ENCODE measurements at regions not wholly inside any gene's neighbourhood (a gene's known extent, or its start where the extent isn't known, plus 50 kb on each side); places are given as distances from the start of the nearest gene placed in this dataset.

DNA sequence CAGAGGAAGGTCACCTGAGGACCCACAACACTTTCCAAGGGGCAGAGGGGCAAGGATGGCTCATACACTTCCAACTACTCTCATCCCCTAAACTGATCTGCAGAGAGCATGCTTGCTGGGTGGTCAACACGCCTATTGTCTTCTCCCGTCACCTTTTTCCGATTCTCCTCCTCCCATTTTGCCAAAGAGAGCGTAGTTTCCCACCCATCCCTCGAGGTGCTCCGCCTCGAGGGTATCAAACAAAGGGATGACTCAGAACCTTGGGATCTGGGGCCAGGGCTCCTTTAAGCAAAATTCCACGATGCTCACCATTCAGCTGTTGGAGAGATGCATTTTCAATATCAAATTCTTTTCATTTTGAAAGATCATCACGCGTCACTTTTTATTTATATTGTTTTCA, 507.5 kb upstream of the SULF2 start:
- no peak for DNase-seq

DNA sequence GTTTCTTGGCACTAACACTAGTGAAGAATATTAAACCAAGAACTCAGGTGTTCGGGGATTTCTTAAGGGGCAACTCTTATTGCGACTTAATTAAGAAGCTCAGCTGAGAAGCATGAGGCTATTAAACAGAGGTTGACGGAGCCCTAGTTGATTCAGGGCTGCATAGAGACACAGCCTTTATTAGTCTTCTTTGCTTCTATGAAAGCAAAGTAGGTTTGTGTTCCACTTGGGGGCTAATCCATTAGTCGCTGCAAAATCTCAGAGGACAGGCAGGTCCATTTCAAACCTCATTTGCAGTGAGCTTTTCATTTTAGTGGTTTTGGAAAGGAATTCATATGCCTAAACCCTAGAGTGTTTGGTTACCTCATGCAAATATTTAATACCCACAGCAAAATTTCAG, 506.6 kb upstream of the SULF2 start:
- no peak for DNase-seq

- no peak for DNase-seq
Observed at GRCh38 chr20:48288930-48289507, 503.7 kb upstream of the SULF2 start.

- no peak for DNase-seq
Observed at GRCh38 chr20:48287552-48288170, 502.4 kb upstream of the SULF2 start.

- no peak for DNase-seq
Observed at GRCh38 chr20:48287021-48287494, 501.8 kb upstream of the SULF2 start.

DNA sequence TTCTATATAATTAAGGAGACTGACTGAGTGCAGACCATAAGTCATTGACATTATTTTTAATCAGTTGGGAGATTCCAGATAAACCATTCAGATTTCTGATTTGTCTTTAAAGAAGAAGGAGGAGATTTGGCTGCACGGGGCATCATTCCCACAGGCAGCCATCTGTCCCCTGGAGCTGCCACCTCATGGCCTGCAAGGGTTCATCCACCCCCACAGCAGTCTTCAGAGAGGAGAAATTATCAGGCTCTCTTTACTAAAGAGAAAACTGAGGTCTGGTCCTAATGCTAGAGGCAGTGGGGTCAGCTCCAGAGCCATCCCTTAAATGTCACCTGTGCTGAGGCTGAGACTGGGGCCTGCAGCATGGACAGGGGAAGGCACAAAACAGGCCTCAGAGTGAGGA, 501.3 kb upstream of the SULF2 start:
- no peak for DNase-seq

- DNase-seq, result no peak
Observed at GRCh38 chr20:48285656-48286055, 500.4 kb upstream of the SULF2 start.

GRCh38 chr20:48284837-48285236, 499.6 kb upstream of the SULF2 start:
- no peak for DNase-seq

GRCh38 chr20:48284315-48284714, 499.0 kb upstream of the SULF2 start:
- no peak for DNase-seq

- no peak for DNase-seq
Observed at GRCh38 chr20:48283470-48284110, 498.3 kb upstream of the SULF2 start.

DNA sequence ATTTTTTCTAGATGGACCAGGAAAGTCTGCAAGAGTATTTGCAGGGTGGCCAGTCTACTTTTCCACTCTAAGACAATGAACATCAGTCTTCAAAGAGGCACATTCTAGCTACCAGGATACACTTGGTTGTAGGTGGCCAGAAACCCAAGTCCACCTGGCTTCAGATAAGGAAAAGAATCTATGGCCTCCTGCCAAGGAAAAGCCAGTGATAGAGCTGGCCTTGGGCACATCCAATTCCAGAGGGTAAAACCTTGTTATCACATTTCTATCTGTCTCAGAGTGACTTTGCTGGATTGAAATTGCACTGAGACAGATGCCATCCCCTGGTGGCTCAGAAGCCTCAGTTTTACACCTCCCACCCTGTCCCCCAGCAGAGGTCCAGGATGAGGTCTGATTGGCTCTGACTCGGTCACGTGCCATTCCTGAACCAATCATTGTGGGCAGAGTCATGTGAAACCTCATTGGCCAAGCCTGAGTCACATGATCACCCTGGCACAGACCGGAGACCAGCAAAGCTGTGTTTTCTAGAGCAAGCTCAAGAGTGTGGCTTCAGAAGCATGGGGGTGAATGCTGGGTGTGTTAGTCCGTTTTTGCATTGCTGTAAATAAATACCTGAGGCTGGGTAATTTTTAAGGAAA, 497.4 kb upstream of the SULF2 start:
- no peak for DNase-seq

GRCh38 chr20:48281501-48281900, 496.2 kb upstream of the SULF2 start:
- DNase-seq, result no peak

GRCh38 chr20:48278961-48279481, 493.7 kb upstream of the SULF2 start:
- DNase-seq, result no peak

DNA sequence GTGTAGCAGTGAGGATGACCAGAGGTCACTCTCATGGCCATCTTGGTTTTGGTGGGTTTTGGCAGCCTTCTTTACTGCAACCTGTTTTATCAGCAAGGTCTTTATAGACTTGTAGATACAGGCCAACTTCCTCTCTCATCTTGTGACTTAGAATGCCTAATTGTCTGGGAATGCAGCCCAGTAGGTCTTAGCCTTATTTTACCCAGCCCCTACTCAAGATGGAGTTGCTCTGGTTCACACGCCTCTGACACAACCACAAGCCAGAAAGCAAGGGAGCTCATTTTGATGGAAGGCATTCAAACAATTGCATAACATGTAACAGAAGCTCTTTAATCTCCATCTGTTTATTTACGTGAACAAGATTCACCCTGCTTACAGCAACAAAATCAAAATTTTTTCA, 492.0 kb upstream of the SULF2 start:
- DNase-seq, result no peak

DNA sequence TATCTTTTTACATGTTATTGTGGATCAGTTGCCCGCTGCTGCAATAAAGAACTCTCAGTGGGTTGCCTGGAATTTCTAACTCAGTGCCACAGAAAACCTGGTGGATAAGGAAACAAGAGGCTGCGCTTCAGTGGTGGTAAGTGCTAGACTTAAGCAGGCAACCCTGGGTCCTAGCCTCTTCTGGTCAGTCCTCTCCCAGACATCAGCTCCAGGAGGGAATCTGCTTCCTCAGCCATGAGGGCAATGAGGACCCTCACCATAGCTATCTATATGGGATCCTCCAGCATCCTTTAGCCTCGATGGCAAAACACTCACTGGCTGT, 490.7 kb upstream of the SULF2 start:
- no peak for DNase-seq

- no peak for DNase-seq
Observed at GRCh38 chr20:48275286-48276020, 490.2 kb upstream of the SULF2 start.

- DNase-seq, result no peak
Observed at GRCh38 chr20:48273843-48274242, 488.6 kb upstream of the SULF2 start.

DNA sequence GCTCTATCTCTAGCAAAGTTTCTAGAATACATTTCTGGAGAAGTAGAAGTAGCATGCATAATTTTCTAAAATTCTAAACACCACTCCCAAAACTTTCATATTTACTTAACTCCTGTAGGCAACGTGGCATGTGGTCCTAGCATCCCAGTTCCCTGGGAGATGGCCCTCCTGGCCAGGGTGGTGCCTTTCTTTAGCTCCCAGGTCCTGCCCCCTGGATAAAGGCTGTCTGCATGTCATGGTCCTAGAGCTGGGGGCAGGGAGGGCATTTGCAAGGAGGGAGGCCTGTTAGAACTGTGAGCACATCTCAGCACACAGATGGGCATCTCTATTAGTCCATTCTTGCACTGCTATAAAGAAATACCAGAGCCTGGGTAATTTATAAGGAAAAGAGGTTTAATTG, 485.6 kb upstream of the SULF2 start:
- DNase-seq, result no peak

DNA sequence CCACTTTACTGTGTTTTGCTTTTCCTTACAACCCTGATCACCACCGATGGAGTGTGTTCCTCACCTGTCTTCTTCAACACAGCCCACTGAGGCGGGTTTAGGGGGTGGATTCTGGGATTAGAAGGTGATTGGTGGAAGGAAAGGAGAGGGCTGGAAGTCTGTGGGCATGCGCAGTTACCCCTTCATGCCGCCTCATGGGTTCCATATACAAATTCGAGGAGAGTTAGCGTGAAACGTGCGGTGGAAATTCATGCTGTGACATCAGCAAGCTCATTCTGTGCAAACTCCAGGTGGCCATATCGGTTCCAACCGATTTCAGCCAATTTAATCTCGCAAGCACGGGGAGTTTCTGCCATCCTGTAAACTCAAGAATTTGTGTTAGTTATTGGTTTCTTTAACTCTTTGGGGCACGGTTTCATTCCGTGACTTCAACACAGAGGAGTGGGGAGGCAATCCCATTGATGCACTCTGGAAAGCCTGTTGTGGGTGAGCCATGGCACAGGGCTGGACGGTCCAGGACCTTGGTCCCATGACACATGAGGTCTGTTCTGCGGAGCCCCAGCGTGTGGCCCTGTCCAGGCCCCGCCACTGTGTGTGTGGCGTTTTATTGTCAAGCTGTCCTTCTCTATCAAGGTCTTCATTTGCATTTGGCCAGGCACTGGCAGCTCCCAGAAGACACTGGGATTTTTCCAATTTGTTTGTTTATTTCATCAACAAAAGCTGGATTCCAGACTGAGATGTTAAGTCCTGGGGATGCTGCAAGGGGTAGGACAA, 482.8 kb upstream of the SULF2 start:
- DNase-seq, result no peak

GRCh38 chr20:48266571-48266970, 481.3 kb upstream of the SULF2 start:
- DNase-seq, result no peak

DNA sequence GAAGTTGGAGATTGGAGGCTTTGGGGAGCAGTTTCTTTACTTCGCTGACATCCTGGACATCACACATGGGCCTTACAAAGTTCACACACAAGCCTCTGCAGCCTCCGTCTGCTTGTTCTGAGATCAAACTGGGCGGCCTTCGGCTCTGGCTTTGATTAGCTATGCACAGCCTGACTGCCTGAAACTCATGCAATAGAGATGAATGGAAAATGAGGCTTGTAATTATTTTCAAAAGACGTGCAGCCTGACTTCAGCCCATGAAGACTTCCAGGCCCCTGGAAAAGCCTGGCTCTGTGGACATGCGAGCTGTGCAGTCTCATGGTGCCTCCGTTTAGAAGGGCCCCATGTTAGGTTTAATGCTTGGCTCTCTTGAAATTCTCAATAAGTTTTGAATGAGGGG, 480.5 kb upstream of the SULF2 start:
- DNase-seq, result no peak

- no peak for DNase-seq
Observed at GRCh38 chr20:48262955-48263354, 477.7 kb upstream of the SULF2 start.

DNA sequence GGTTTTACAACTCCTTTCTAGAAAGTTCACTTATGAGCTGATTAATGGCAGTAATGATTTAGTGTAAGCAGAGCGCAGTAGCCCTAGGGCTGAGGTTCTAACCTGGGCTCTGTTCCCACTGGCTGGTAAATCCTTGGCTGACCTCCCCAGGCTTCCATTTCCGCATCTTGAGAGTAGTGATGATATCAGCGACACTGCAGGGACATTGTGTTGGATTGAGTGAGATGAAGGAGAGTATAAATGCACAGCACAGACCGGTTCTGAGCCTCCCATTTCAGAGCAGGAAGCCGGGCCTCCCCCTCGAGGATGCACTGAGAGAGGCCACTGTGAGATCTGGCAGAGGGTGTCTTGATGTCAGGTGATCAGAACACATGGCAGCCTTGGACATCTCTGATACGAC, 477.2 kb upstream of the SULF2 start:
- no peak for DNase-seq
